Osteocyte (in vitro differentiated cells): ENCODE measurements at regions not wholly inside any gene's neighbourhood (a gene's known extent, or its start where the extent isn't known, plus 50 kb on each side); places are given as distances from the start of the nearest gene placed in this dataset.
"Not testable (repeated sequence)": the region's sequence is repeated elsewhere in the genome, so short reads cannot be mapped to it uniquely, and the experiment has no call there.

Source experiments
- DNase-seq: peaks from one replicate; pipeline ENCODE4 v3.0.0; 2021; ENCODE audit warnings: mixed read lengths; ENCODE audit not compliant: unreplicated experiment; ENCODE audit errors: extremely low spot score
- H3K27ac Mint-ChIP-seq: one replicate; pipeline ENCODE4 v1.8.0; 2021; ENCODE audit warnings: mild to moderate bottlenecking, mixed read lengths; ENCODE audit not compliant: unreplicated experiment
- H3K27me3 Mint-ChIP-seq: one replicate; pipeline ENCODE4 v1.8.0; 2021; ENCODE audit warnings: mixed read lengths; ENCODE audit not compliant: unreplicated experiment
- H3K36me3 Mint-ChIP-seq: one replicate; pipeline ENCODE4 v1.8.0; 2021; ENCODE audit warnings: mixed read lengths; ENCODE audit not compliant: unreplicated experiment
- H3K4me1 Mint-ChIP-seq: one replicate; pipeline ENCODE4 v1.8.0; 2021; ENCODE audit warnings: mixed read lengths; ENCODE audit not compliant: unreplicated experiment
- H3K4me3 Mint-ChIP-seq: one replicate; pipeline ENCODE4 v1.8.0; 2021; ENCODE audit warnings: mild to moderate bottlenecking, moderate library complexity, mixed read lengths; ENCODE audit not compliant: unreplicated experiment
- H3K9me3 Mint-ChIP-seq: one replicate; pipeline ENCODE4 v1.8.0; 2021; ENCODE audit warnings: mixed read lengths; ENCODE audit not compliant: unreplicated experiment

DNA sequence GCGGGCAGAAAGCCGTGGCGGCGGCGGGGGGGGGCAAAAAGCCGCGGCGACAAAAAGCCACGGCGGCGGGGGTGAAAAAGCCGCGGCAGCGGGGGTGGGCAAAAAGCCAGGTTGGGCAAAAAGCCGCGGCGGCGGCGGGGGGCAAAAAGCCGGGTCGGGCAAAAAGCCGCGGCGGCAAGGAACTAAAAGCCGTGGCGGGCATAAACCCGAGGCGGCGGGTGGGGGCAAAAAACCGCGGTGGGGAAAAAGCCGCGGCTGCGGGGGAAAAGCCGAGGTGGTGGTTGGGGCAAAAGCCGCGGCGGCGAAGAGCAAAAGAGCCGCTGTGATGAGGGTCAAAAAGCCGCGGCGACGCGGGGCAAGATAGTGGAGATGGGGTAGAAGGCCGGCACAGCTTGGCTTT lies 1834.2 kb downstream of the FOXD4L5 start:
- H3K27ac Mint-ChIP-seq, H3K9me3 Mint-ChIP-seq, H3K4me3 Mint-ChIP-seq, DNase-seq, H3K4me1 Mint-ChIP-seq, H3K36me3 Mint-ChIP-seq, H3K27me3 Mint-ChIP-seq: not testable (repeated sequence)

DNA sequence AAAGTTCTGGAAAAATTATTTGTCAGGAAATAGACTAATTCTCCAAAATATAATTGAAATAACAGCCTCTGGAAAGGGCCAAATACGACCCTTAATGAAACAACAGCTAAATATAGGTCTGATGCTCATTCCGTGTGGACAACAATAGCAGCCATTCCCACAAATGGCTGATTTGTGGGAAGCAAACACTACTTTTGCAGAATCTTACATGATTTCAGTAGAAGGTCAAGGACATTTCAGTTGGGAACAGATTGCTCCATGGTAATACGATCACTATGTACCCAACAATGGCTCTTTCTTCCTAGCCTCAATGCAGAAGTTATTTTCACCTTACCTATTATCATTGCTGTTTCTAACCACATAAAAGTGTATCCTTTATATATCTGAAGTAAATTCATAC lies 1859.9 kb downstream of the FOXD4L5 start:
- DNase-seq, H3K27me3 Mint-ChIP-seq, H3K9me3 Mint-ChIP-seq, H3K36me3 Mint-ChIP-seq, H3K4me1 Mint-ChIP-seq, H3K27ac Mint-ChIP-seq, H3K4me3 Mint-ChIP-seq: not testable (repeated sequence)

DNA sequence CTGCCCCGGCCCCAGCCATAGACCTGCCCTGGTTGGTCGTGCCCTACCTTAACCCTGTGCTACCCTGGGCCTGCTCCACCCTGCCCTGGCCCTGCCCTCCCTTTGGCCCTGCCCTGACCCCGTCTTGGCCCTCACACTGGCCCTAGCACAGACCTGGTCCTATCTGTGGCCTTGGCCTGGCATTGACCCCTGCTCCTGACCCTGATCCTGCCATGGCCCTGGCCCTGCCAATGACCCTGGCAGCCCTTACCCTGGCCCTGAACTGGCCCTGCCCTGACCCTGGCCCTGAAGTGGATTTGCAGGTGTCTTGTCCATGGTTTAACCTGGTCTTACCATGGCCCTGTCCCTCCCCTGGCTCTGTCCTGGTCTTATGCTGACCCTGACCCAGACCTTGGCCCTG lies 1894.1 kb downstream of the FOXD4L5 start:
- H3K27me3 Mint-ChIP-seq, H3K27ac Mint-ChIP-seq, H3K36me3 Mint-ChIP-seq, H3K4me3 Mint-ChIP-seq, H3K4me1 Mint-ChIP-seq, H3K9me3 Mint-ChIP-seq: not testable (repeated sequence)
- peak; percentile 42 for DNase-seq

DNA sequence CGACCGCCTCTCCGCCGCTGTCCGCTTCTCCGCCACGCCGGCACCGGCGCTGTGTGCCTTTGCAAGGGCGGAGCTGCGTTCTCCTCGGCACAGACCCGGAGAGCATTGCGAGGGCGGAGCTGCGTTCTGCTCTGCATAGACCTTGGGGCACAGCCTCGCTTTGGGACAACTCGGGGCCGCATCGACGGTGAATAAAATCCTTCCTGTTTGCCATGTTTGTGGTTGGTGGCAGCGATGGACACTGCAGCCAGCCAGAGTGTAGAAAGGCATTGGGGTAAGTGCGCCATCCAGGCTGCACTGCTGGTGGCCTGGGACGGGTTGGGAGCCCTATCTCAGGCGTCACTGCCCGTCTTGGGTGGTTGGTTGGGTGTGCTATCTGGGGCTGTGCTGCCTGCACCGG lies 1899.5 kb downstream of the FOXD4L5 start:
- not testable (repeated sequence) for DNase-seq, H3K36me3 Mint-ChIP-seq, H3K9me3 Mint-ChIP-seq, H3K4me1 Mint-ChIP-seq, H3K27me3 Mint-ChIP-seq
- Mint-ChIP-seq H3K27ac (peak overlapping the region; percentile 70), H3K4me3 (peak overlapping the region; percentile 80)

DNA sequence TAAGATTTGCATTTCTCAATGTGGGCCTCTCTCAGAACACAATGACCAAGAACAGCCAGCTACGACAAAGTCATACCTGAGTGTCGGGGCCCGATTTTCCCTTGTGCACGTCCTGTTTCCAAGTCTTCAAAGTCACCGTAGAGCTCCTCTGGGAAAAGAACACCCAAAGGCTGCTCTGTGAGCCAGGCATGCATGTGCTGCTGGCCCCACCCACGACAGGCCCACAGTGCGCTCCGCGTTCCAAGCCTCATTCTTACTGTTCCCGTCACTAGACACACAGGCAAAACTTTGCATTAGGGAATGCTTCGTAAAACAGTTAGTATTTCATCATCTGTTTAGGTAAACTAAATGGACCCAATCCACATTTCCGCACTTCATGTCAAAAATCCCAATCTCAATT lies 1905.1 kb downstream of the FOXD4L5 start:
- not testable (repeated sequence) for H3K9me3 Mint-ChIP-seq, H3K27me3 Mint-ChIP-seq, H3K27ac Mint-ChIP-seq, H3K4me3 Mint-ChIP-seq, H3K4me1 Mint-ChIP-seq, H3K36me3 Mint-ChIP-seq
- DNase-seq: peak; percentile 85

DNA sequence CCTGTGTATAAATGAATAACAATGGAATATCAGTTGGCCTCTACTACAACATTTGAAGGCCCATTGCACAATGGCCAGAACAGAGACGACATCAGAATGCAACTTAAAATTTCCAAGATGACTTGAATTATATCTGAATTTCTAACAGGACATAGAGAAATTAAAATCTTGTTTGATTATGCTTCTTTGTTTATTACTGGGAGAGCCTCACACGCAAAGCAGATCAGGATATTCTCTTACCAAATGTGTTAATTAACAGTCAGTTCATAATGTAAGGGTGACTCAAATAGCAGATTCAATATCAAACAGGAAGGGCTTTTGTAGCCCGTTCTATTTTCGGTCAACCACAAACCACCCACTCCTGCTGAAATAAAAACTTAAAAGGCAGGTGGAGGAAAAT lies 1930.8 kb downstream of the FOXD4L5 start:
- H3K27ac Mint-ChIP-seq, H3K4me1 Mint-ChIP-seq, H3K4me3 Mint-ChIP-seq: not testable (repeated sequence)

DNA sequence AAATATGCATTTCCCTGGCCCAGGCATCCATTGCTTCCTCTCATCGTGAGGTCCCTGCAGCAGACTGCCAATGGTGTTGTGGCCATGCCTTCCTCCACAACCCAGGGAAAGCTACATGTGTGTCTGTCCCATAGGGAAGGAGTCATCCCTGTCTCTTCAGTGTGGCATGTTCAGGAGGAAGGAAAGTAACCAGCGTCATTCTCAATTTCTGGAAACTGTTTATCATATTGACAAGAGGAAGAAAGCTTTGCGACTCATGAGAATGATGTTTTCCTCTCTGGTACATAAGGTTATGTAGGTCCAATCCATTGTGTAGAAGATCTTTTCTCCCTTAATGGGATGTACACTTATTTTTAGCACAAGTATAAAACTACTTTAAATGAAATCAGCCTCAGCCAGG lies 1937.7 kb downstream of the FOXD4L5 start:
- not testable (repeated sequence) for H3K4me3 Mint-ChIP-seq, H3K27me3 Mint-ChIP-seq, H3K36me3 Mint-ChIP-seq, DNase-seq, H3K9me3 Mint-ChIP-seq
- H3K27ac Mint-ChIP-seq: peak overlapping the region; percentile 27
- peaks cover 17% of the 10 kb centered on the region for H3K4me1 Mint-ChIP-seq

More for the DNA sequence above, 1930.8 kb downstream of the FOXD4L5 start:
- not testable (repeated sequence) for H3K36me3 Mint-ChIP-seq, H3K9me3 Mint-ChIP-seq, DNase-seq, H3K27me3 Mint-ChIP-seq

DNA sequence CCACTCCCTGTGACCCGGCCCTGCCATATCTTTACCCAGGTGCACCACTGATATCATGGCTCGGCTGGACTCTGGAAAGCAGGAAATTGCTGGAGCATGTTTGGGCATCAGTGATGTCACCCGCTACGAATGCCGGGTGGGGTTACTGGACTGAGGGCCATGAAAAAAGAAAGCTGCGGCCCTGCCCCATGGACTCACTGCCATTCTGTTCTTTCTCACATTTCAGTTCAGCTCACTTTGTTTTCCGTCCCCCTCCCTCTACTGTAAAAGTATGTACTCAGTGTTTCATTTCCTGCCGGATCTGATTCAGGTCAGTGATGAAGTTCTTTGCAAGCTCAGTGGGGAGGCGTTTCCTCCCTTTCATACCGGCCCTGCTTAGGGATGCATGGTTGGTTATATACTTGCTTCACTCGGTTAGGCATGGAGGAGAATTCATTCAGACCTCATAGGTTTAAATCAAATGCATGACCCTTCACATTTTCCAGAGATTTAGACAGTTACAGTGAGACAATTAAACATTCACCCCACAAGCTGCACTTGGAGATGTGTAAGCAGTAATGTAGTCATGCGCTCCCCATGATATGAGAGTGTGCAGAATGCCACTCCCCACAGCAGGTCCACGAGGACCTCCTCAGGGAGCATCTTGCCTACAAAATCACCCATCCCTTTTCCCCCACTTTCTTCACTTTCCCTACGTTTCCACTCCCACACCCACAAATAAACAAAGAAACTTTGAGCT lies 1938.5 kb downstream of the FOXD4L5 start:
- H3K36me3 Mint-ChIP-seq, H3K9me3 Mint-ChIP-seq, H3K27me3 Mint-ChIP-seq: not testable (repeated sequence)
- Mint-ChIP-seq H3K4me1 (peaks cover 17% of the 10 kb centered on the region), H3K27ac (peak overlapping the region; percentile 83), H3K4me3 (peak overlapping the region; percentile 11)
- peak; percentile 84 for DNase-seq

DNA sequence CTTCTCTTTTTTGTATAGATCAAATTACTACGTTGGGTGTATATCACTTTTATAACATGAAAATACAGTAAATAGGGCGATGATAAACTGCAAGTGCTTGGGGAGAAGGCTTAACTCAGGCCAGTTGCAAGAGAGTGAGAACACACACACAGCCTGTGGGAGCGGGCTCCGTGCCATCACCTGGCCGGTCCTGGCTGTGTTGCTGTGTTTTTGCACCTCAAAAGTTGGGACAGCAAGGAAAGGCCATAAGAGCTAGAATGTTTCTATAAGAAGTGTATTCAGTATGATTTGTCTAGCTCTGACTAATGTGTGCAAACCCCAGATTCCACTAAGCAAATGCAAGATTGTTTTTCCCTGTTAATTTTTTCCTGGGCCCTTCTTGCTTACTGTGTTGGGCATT lies 1940.6 kb downstream of the FOXD4L5 start:
- H3K9me3 Mint-ChIP-seq, H3K4me3 Mint-ChIP-seq, H3K27me3 Mint-ChIP-seq, DNase-seq, H3K36me3 Mint-ChIP-seq, H3K27ac Mint-ChIP-seq: not testable (repeated sequence)
- H3K4me1 Mint-ChIP-seq: peaks cover 17% of the 10 kb centered on the region

DNA sequence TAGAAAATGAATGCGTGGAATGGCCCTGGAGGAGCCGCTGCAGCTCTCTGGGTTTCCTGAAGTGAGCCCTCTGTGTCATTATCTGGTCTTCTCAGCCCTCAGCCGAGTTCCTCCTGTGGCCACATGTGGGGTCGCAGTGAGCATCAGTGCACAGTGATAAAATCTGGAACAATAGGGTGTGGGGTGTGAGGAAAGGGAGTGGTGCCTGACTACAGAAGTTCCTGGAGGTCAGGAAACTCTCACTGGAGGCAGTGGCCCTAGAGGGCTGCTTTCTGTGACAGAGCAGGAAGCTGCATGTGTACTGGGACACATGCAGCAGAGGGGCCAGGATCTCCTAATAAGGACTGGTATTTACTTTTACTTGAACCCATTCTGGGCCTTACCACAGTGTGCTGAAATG lies 1942.5 kb downstream of the FOXD4L5 start:
- H3K4me3 Mint-ChIP-seq, DNase-seq, H3K9me3 Mint-ChIP-seq, H3K27me3 Mint-ChIP-seq, H3K36me3 Mint-ChIP-seq: not testable (repeated sequence)
- Mint-ChIP-seq H3K27ac (peak overlapping the region; percentile 75), H3K4me1 (peaks cover 20% of the 10 kb centered on the region)

DNA sequence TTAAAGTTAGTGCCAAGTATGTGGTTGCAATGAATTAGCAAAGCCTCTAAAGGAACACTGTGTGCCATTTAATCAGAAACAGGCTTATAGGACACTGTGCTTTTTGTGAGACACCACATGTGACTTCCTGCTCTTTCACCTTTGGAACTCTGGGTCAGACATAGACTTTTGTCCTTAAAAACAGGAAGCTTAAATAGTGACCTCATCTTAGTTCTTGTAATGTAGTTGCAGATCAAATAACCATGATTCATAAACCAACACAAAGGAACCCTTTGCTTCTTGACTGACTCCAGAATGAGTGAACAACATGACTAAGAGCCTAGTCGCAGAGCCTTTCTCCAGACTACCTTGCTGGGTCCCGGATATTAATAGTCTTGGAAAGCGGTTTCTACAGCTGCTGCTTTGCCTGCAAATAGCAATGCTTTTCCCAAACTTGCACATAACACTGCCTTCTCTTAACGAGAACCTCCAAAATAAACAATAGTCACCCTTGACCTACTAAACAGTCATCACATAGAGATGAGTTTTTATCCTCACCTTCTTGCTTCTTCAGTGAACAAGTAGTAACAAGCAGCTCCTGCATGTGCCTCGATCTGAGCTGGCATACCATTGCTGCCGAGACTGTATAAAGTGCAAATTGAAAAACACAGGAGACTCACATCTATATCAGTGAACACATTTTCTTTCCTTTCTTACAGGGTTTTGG lies 1947.0 kb downstream of the FOXD4L5 start:
- not testable (repeated sequence) for DNase-seq, H3K9me3 Mint-ChIP-seq

DNA sequence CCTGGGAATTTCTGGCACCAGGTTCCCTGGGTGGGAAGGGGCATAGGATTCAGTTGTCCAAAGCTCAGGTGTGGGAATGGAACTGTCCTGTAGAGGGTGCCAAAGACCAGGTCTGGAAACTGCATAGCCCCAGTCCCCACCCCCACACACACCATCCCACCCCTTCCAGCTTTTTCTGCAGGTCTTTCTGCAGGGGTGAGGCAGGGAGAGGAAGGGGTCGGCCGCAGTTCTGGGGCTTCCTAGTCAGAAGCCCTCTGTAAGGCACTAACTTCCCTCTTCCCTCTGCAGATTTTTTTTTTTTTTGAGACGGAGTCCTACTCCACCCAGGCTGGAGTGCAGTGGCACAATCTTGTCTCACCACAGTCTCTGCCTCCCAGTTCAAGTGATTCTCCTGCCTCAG lies 1949.7 kb downstream of the FOXD4L5 start:
- not testable (repeated sequence) for DNase-seq, H3K4me3 Mint-ChIP-seq, H3K27me3 Mint-ChIP-seq, H3K4me1 Mint-ChIP-seq, H3K9me3 Mint-ChIP-seq, H3K27ac Mint-ChIP-seq, H3K36me3 Mint-ChIP-seq

More for the DNA sequence above, 1947.0 kb downstream of the FOXD4L5 start:
- H3K4me3 Mint-ChIP-seq, H3K4me1 Mint-ChIP-seq, H3K36me3 Mint-ChIP-seq, H3K27me3 Mint-ChIP-seq: not testable (repeated sequence)
- H3K27ac Mint-ChIP-seq: peak overlapping the region; percentile 65
